OCI-LY1 (cell line): ENCODE measurements at regions not wholly inside any gene's neighbourhood (a gene's known extent, or its start where the extent isn't known, plus 50 kb on each side); places are given as distances from the start of the nearest gene placed in this dataset.

Experiments
- H2AFZ ChIP-seq: fragments of 200-600 bp; sonication (generic), shearing (Covaris generic); 2 replicates; pipeline ENCODE4 v1.6.0; 2014; ENCODE audit warnings: antibody characterized with exemption, mild to moderate bottlenecking, low read length
- H3F3A ChIP-seq: fragments of 200-600 bp; sonication (generic), shearing (Covaris generic); 2 replicates; pipeline ENCODE4 v1.6.0; 2014; ENCODE audit warnings: mild to moderate bottlenecking, antibody characterized with exemption, low read length, moderate library complexity; ENCODE audit not compliant: insufficient read depth
- H3K27ac ChIP-seq: fragments of 200-600 bp; sonication (generic); 2 replicates; pipeline ENCODE4 v1.5.1; 2014; ENCODE audit warnings: low read length, mixed run types, mild to moderate bottlenecking, low read depth; ENCODE audit not compliant: poor library complexity, severe bottlenecking
- H3K27me3 ChIP-seq: fragments of 200-600 bp; sonication (generic); 2 replicates; pipeline ENCODE4 v1.6.0; 2014; ENCODE audit warnings: antibody characterized with exemption, mild to moderate bottlenecking, low read length, moderate library complexity; ENCODE audit not compliant: insufficient read depth
- H3K36me3 ChIP-seq: fragments of 200-600 bp; sonication (generic); 2 replicates; pipeline ENCODE4 v1.6.1; 2014; ENCODE audit warnings: mild to moderate bottlenecking, antibody characterized with exemption, low read length, moderate library complexity, mixed read lengths; ENCODE audit not compliant: insufficient read depth
- H3K4me1 ChIP-seq: fragments of 200-600 bp; sonication (generic); 2 replicates; pipeline ENCODE4 v1.5.1; 2014; ENCODE audit warnings: mild to moderate bottlenecking, low read length, moderate library complexity; ENCODE audit not compliant: insufficient read depth, severe bottlenecking
- H3K4me2 ChIP-seq: fragments of 200-600 bp; sonication (generic), shearing (Covaris generic); 2 replicates; pipeline ENCODE4 v1.6.1; 2014; ENCODE audit warnings: low read length
- H3K4me3 ChIP-seq: fragments of 200-600 bp; sonication (generic); 2 replicates; pipeline ENCODE4 v1.5.1; 2014; ENCODE audit warnings: low read length, low read depth, mild to moderate bottlenecking, mixed read lengths; ENCODE audit not compliant: poor library complexity, severe bottlenecking
- H3K79me2 ChIP-seq: fragments of 200-600 bp; shearing (Covaris generic); 2 replicates; pipeline ENCODE4 v1.6.1; 2016; ENCODE audit warnings: mixed run types, low read length, mixed read lengths; ENCODE audit not compliant: insufficient read depth
- H3K9ac ChIP-seq: fragments of 200-600 bp; sonication (generic), shearing (Covaris generic); 2 replicates; pipeline ENCODE4 v1.6.1; 2014; ENCODE audit warnings: mild to moderate bottlenecking, low read length, mixed read lengths
- H3K9me2 ChIP-seq: fragments of 200-600 bp; sonication (generic), shearing (Covaris generic); 2 replicates; pipeline ENCODE4 v1.6.1; 2014; ENCODE audit warnings: low read depth, mild to moderate bottlenecking, low read length, mixed read lengths
- H3K9me3 ChIP-seq: fragments of 200-600 bp; shearing (Covaris generic); 2 replicates; pipeline ENCODE4 v1.6.1; 2014; ENCODE audit warnings: low read length, mixed read lengths
- H4K20me1 ChIP-seq: fragments of 200-600 bp; sonication (generic), shearing (Covaris generic); 2 replicates; pipeline ENCODE4 v1.6.0; 2016; ENCODE audit warnings: mild to moderate bottlenecking, low read length; ENCODE audit not compliant: insufficient read depth
- CTCF ChIP-seq: fragments of 200-600 bp; sonication (generic), shearing (Covaris generic); IDR thresholded peaks from 2 replicates; pipeline ENCODE4 v1.5.1; 2017; ENCODE audit warnings: mild to moderate bottlenecking, antibody characterized with exemption, low read length, moderate library complexity, mixed read lengths
- EZH2 ChIP-seq: fragments of 200-600 bp; sonication (generic), shearing (Covaris generic); IDR thresholded peaks from 2 replicates; pipeline ENCODE4 v1.8.0; 2017; ENCODE audit warnings: borderline replicate concordance, mixed run types, mild to moderate bottlenecking, antibody characterized with exemption, low read length, moderate library complexity, mixed read lengths

GRCh38 chr3:90016555-90016954 is 909.1 kb downstream of the EPHA3 start:
- no peak overlapping the region for H3K27ac ChIP-seq

GRCh38 chr3:90018779-90019178 is 911.4 kb downstream of the EPHA3 start:
- Histone ChIP-seq H3F3A (no peaks in the 10 kb centered on the region), H3K27ac (no peak overlapping the region), H3K27me3 (no peaks in the 10 kb centered on the region), H3K4me2 (no peak overlapping the region), H3K4me1 (no peaks in the 10 kb centered on the region), H3K4me3 (no peak overlapping the region), H3K9me2 (no peaks in the 10 kb centered on the region), H3K9me3 (no peaks in the 10 kb centered on the region), H4K20me1 (no peaks in the 10 kb centered on the region), H2AFZ (no peak overlapping the region), H3K36me3 (no peaks in the 10 kb centered on the region), H3K79me2 (no peaks in the 10 kb centered on the region), H3K9ac (no peak overlapping the region)
- TF ChIP-seq CTCF (no peak), EZH2 (no peak)

More at GRCh38 chr3:90016555-90016954, 909.1 kb downstream of the EPHA3 start:
- no peaks in the 10 kb centered on the region for H3K36me3 ChIP-seq
- no peaks in the 10 kb centered on the region for H3K79me2 ChIP-seq
- H4K20me1 ChIP-seq = no peaks in the 10 kb centered on the region
- no peaks in the 10 kb centered on the region for H3K9me2 ChIP-seq
- no peaks in the 10 kb centered on the region for H3F3A ChIP-seq
- H2AFZ ChIP-seq = no peak overlapping the region
- no peak overlapping the region for H3K9ac ChIP-seq
- H3K4me2 ChIP-seq = no peak overlapping the region
- H3K27me3 ChIP-seq = no peaks in the 10 kb centered on the region
- TF ChIP-seq EZH2 (no peak), CTCF (no peak)
- H3K4me3 ChIP-seq = no peak overlapping the region
- no peaks in the 10 kb centered on the region for H3K9me3 ChIP-seq
- H3K4me1 ChIP-seq = no peaks in the 10 kb centered on the region

- no peaks in the 10 kb centered on the region for H3K9me2 ChIP-seq
- no peaks in the 10 kb centered on the region for H3K27me3 ChIP-seq
- H3K36me3 ChIP-seq = no peaks in the 10 kb centered on the region
- no peaks in the 10 kb centered on the region for H3K4me1 ChIP-seq
- H3K79me2 ChIP-seq = no peaks in the 10 kb centered on the region
- H3F3A ChIP-seq = no peaks in the 10 kb centered on the region
- H4K20me1 ChIP-seq = no peaks in the 10 kb centered on the region
- TF ChIP-seq CTCF (no peak), EZH2 (no peak)
- no peak overlapping the region for H3K4me2 ChIP-seq
- H3K9ac ChIP-seq = no peak overlapping the region
- no peak overlapping the region for H2AFZ ChIP-seq
- no peaks in the 10 kb centered on the region for H3K9me3 ChIP-seq
- no peak overlapping the region for H3K4me3 ChIP-seq
- H3K27ac ChIP-seq = no peak overlapping the region
These were observed 917.6 kb downstream of the EPHA3 start for GRCh38 chr3:90025019-90025418.
